ACHN (cell line): ENCODE measurements at regions not wholly inside any gene's neighbourhood (a gene's known extent, or its start where the extent isn't known, plus 50 kb on each side); places are given as distances from the start of the nearest gene placed in this dataset.

ENCODE experiments used
- DNase-seq: peaks from one replicate; pipeline ENCODE4 v3.0.0-alpha.2; 2015
- in situ Hi-C: cut with HindIII; loops from 2 replicates; pipeline ENCODE4 v1.10.0; 2017; ENCODE audit warnings: low sequenced_read_pairs, low pct_ligation_motif_present, low pct_unique_long_range_greater_than_20kb

GRCh38 chr5:24281818-24282217 lies 363.0 kb downstream of the CDH10 start:
- in situ Hi-C loops = no loop called here
- DNase-seq = no peak

- in situ Hi-C loops = no loop called here
- DNase-seq = no peak
Observed at GRCh38 chr5:24289582-24290335, 355.0 kb downstream of the CDH10 start.

GRCh38 chr5:24290536-24290935 lies 354.2 kb downstream of the CDH10 start:
- DNase-seq = no peak
- in situ Hi-C loops = no loop called here

- no peak for DNase-seq
- in situ Hi-C loops = no loop called here
Observed at GRCh38 chr5:24291916-24292315, 352.9 kb downstream of the CDH10 start.

- no peak for DNase-seq
- in situ Hi-C loops = no loop called here
Observed at GRCh38 chr5:24294333-24294732, 350.4 kb downstream of the CDH10 start.

- DNase-seq = no peak
Observed at GRCh38 chr5:24314106-24314505, 330.7 kb downstream of the CDH10 start.

GRCh38 chr5:24320643-24321042 lies 324.1 kb downstream of the CDH10 start:
- no peak for DNase-seq
- in situ Hi-C loops = no loop called here

More at GRCh38 chr5:24314106-24314505, 330.7 kb downstream of the CDH10 start:
- in situ Hi-C loops = no loop called here

GRCh38 chr5:24325306-24325832 lies 319.4 kb downstream of the CDH10 start:
- in situ Hi-C loops = no loop called here

GRCh38 chr5:24331531-24331930 lies 313.2 kb downstream of the CDH10 start:
- no peak for DNase-seq
- in situ Hi-C loops = no loop called here

More at GRCh38 chr5:24325306-24325832, 319.4 kb downstream of the CDH10 start:
- no peak for DNase-seq

- in situ Hi-C loops = no loop called here
- no peak for DNase-seq
Observed at GRCh38 chr5:24347158-24347557, 297.6 kb downstream of the CDH10 start.

- in situ Hi-C loops = no loop called here
- DNase-seq = no peak
Observed at GRCh38 chr5:24351285-24351684, 293.5 kb downstream of the CDH10 start.

- no peak for DNase-seq
- in situ Hi-C loops = no loop called here
Observed at GRCh38 chr5:24353016-24353415, 291.8 kb downstream of the CDH10 start.

GRCh38 chr5:24353611-24354010 lies 291.2 kb downstream of the CDH10 start:
- no peak for DNase-seq
- in situ Hi-C loops = no loop called here

GRCh38 chr5:24363789-24364481 lies 280.8 kb downstream of the CDH10 start:
- DNase-seq = no peak

GRCh38 chr5:24364711-24365110 lies 280.1 kb downstream of the CDH10 start:
- no peak for DNase-seq

More at GRCh38 chr5:24363789-24364481, 280.8 kb downstream of the CDH10 start:
- in situ Hi-C loops = no loop called here

GRCh38 chr5:24365406-24365805 lies 279.4 kb downstream of the CDH10 start:
- in situ Hi-C loops = no loop called here
- no peak for DNase-seq

More at GRCh38 chr5:24364711-24365110, 280.1 kb downstream of the CDH10 start:
- in situ Hi-C loops = no loop called here

GRCh38 chr5:24367216-24367615 lies 277.6 kb downstream of the CDH10 start:
- DNase-seq = no peak
- in situ Hi-C loops = no loop called here

- DNase-seq = peak; percentile 2
- in situ Hi-C loops = no loop called here
Observed at GRCh38 chr5:24368115-24368514, 276.7 kb downstream of the CDH10 start.

GRCh38 chr5:24376210-24376609 lies 268.6 kb downstream of the CDH10 start:
- DNase-seq = no peak
- in situ Hi-C loops = no loop called here

- DNase-seq = no peak
- in situ Hi-C loops = no loop called here
Observed at GRCh38 chr5:24376616-24377015, 268.2 kb downstream of the CDH10 start.
